WTC11 (cell line): ENCODE measurements at regions not wholly inside any gene's neighbourhood (a gene's known extent, or its start where the extent isn't known, plus 50 kb on each side); places are given as distances from the start of the nearest gene placed in this dataset.
A peak's percentile ranks its signal among the peaks of the same experiment; 100 is the strongest.

Source experiments
- ATAC-seq: fragments of 200-7000 bp; cut with Tn5 transposase; 2 replicates; pipeline ENCODE4 v1.10.0; 2021; ENCODE audit warnings: mild to moderate bottlenecking, moderate library complexity
- CTCF ChIA-PET: fragments of 300-600 bp; sonication (Branson Sonifier 250); formaldehyde crosslinking; loops from one replicate; lab custom pipeline; 2021; ENCODE audit warnings: antibody characterized with exemption; lab: Charles Lee
- POLR2A ChIA-PET: fragments of 350-600 bp; sonication (Branson Sonifier 250); formaldehyde crosslinking; loops from one replicate; lab custom pipeline; 2021; ENCODE audit warnings: antibody characterized with exemption; lab: Charles Lee
- DNase-seq: peaks from one replicate; pipeline ENCODE4 v3.0.0; 2021; ENCODE audit warnings: low spot score
- H3K27ac Mint-ChIP-seq: 2 replicates; pipeline ENCODE4 v1.8.0; 2021; ENCODE audit warnings: mixed read lengths
- H3K27me3 Mint-ChIP-seq: 2 replicates; pipeline ENCODE4 v1.8.0; 2021; ENCODE audit warnings: low read depth, mild to moderate bottlenecking, moderate library complexity, mixed read lengths
- H3K36me3 Mint-ChIP-seq: 2 replicates; pipeline ENCODE4 v1.8.0; 2021; ENCODE audit warnings: mixed read lengths
- H3K4me1 Mint-ChIP-seq: 2 replicates; pipeline ENCODE4 v1.8.0; 2022; ENCODE audit warnings: mixed read lengths
- H3K4me3 Mint-ChIP-seq: 2 replicates; pipeline ENCODE4 v1.8.0; 2021; ENCODE audit warnings: mild to moderate bottlenecking, moderate library complexity, mixed read lengths
- H3K9me3 Mint-ChIP-seq: 2 replicates; pipeline ENCODE4 v1.8.0; 2021; ENCODE audit warnings: mixed read lengths
- ATF1 ChIP-seq: sonication (generic); formaldehyde crosslinking; IDR thresholded peaks from 2 replicates; pipeline ENCODE4 v1.8.1; 2023; ENCODE audit warnings: mild to moderate bottlenecking, moderate library complexity, missing genetic modification reagents
- EMX1 ChIP-seq: fragments of 250-450 bp; sonication (Bioruptor Pico); IDR thresholded peaks from 2 replicates; pipeline ENCODE4 v1.8.0; 2021; ENCODE audit warnings: mild to moderate bottlenecking
- FOXJ3 ChIP-seq: sonication (generic); formaldehyde crosslinking; IDR thresholded peaks from 2 replicates; pipeline ENCODE4 v1.9.0; 2021; ENCODE audit warnings: missing genetic modification reagents, mild to moderate bottlenecking, borderline replicate concordance
- GRHL2 ChIP-seq: fragments of 250-450 bp; sonication (Bioruptor Pico); IDR thresholded peaks from 2 replicates; pipeline ENCODE4 v1.8.0; 2022; ENCODE audit warnings: mild to moderate bottlenecking, moderate library complexity; ENCODE audit not compliant: insufficient replicate concordance, severe bottlenecking
- GTF2I ChIP-seq: fragments of 250-450 bp; sonication (Bioruptor Pico); conservative IDR thresholded peaks from 2 replicates; pipeline ENCODE4 v1.4.0; 2021; ENCODE audit warnings: mild to moderate bottlenecking
- IRF2 ChIP-seq: sonication (generic); formaldehyde crosslinking; IDR thresholded peaks from 2 replicates; pipeline ENCODE4 v1.8.0; 2022; ENCODE audit warnings: low read depth, missing genetic modification reagents, borderline replicate concordance
- MXD4 ChIP-seq: fragments of 250-450 bp; sonication (Bioruptor Pico); IDR thresholded peaks from 2 replicates; pipeline ENCODE4 v1.8.0; 2021; ENCODE audit warnings: mild to moderate bottlenecking, moderate library complexity, borderline replicate concordance
- NFATC4 ChIP-seq: fragments of 250-450 bp; sonication (Bioruptor Pico); IDR thresholded peaks from 2 replicates; pipeline ENCODE4 v1.9.0; 2021; ENCODE audit warnings: mild to moderate bottlenecking
- NR2C2 ChIP-seq: sonication (generic); formaldehyde crosslinking; IDR thresholded peaks from 2 replicates; pipeline ENCODE4 v1.8.0; 2022; ENCODE audit warnings: mild to moderate bottlenecking, missing genetic modification reagents
- SP1 ChIP-seq: sonication (generic); formaldehyde crosslinking; conservative IDR thresholded peaks from 2 replicates; pipeline ENCODE4 v1.8.1; 2022; ENCODE audit warnings: missing genetic modification reagents
- TP53 ChIP-seq: sonication (generic); formaldehyde crosslinking; IDR thresholded peaks from 2 replicates; pipeline ENCODE4 v1.8.1; 2023; ENCODE audit warnings: mild to moderate bottlenecking, missing genetic modification reagents
- ZBTB21 ChIP-seq: sonication (generic); formaldehyde crosslinking; IDR thresholded peaks from 2 replicates; pipeline ENCODE4 v1.8.1; 2023; ENCODE audit warnings: mild to moderate bottlenecking, missing genetic modification reagents, borderline replicate concordance
- ZNF138 ChIP-seq: sonication (generic); formaldehyde crosslinking; conservative IDR thresholded peaks from 2 replicates; pipeline ENCODE4 v1.8.1; 2022; ENCODE audit warnings: mild to moderate bottlenecking, moderate library complexity, missing genetic modification reagents
- ZNF219 ChIP-seq: sonication (generic); formaldehyde crosslinking; IDR thresholded peaks from 2 replicates; pipeline ENCODE4 v1.8.0; 2023; ENCODE audit warnings: missing genetic modification reagents, mild to moderate bottlenecking, borderline replicate concordance
- ZNF416 ChIP-seq: fragments of 250-450 bp; sonication (Bioruptor Pico); IDR thresholded peaks from 2 replicates; pipeline ENCODE4 v1.9.0; 2021; ENCODE audit warnings: mild to moderate bottlenecking, inconsistent platforms
- ZNF671 ChIP-seq: fragments of 250-450 bp; sonication (Bioruptor Pico); IDR thresholded peaks from 2 replicates; pipeline ENCODE4 v1.8.0; 2021; ENCODE audit warnings: mild to moderate bottlenecking
- ZSCAN18 ChIP-seq: fragments of 250-450 bp; sonication (Bioruptor Pico); IDR thresholded peaks from 2 replicates; pipeline ENCODE4 v2.1.2; 2022; ENCODE audit warnings: mild to moderate bottlenecking, moderate library complexity
- TF ChIP-seq, protein P1 (sequence below): fragments of 250-450 bp; sonication (Bioruptor Pico); IDR thresholded peaks from 2 replicates; pipeline ENCODE4 v1.9.0; 2021; ENCODE audit warnings: mild to moderate bottlenecking
- TF ChIP-seq, protein P2 (sequence below): sonication (generic); formaldehyde crosslinking; IDR thresholded peaks from 2 replicates; pipeline ENCODE4 v1.8.0; 2022; ENCODE audit warnings: mild to moderate bottlenecking, missing genetic modification reagents
- TF ChIP-seq, protein P3 (sequence below): fragments of 250-450 bp; sonication (Bioruptor Pico); IDR thresholded peaks from 2 replicates; pipeline ENCODE4 v1.9.0; 2021; ENCODE audit warnings: moderate library complexity, mild to moderate bottlenecking, inconsistent platforms, borderline replicate concordance
- TF ChIP-seq, protein P4 (sequence below): sonication (generic); formaldehyde crosslinking; IDR thresholded peaks from 2 replicates; pipeline ENCODE4 v1.8.1; 2023; ENCODE audit warnings: mild to moderate bottlenecking, missing genetic modification reagents

DNA sequence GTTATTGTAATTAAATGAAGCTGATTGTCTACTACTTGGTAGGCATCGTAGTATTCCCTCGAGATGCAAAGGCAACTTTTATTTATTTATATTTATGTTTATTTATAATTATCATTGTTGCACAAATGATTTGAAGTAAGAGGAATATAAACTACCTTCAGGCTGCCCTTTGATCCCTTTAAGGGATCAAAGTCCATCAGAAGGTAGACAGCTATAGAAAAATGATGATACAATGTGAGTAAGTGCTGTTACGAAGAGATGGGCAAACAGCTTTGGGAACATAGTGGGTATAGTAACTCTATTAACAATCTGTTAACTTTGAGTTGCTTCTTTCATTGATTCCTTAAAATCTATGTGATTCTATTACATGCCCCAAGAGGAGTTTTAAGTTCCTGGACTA, 512.8 kb upstream of the CITED2 start:
- DNase-seq: no peak
- no peak overlapping the region for H3K4me3 Mint-ChIP-seq
- CTCF ChIA-PET: interaction anchor here (1.7 to 2.4 kb wide), 2 partner anchors 52 to 513 kb away, joined by 5 to 9 read pairs; partner anchors contain the start of gene CITED2
- POLR2A ChIA-PET: interaction anchor here (2.2 kb wide), 1 partner anchor 513 kb away, joined by 18 read pairs; the partner anchor contains the start of gene CITED2
- peaks cover 81% of the 10 kb centered on the region for H3K4me1 Mint-ChIP-seq
- TF ChIP-seq NR2C2 (CRISPR knock-in tag) (no peak), ATF1 (CRISPR knock-in tag) (no peak), GRHL2 (CRISPR knock-in tag) (no peak), ZNF416 (CRISPR knock-in tag) (no peak), MXD4 (CRISPR knock-in tag) (no peak)
- no peak for ATAC-seq
- 0 out of 2 replicates have a peak, but pooled peaks cover 3% of the 10 kb centered on the region for H3K36me3 Mint-ChIP-seq
- H3K27me3 Mint-ChIP-seq: no peaks in the 10 kb centered on the region
- H3K27ac Mint-ChIP-seq: peak overlapping the region; percentile 99
- H3K9me3 Mint-ChIP-seq: no peaks in the 10 kb centered on the region

GRCh38 chr6:139886396-139886795, 511.9 kb upstream of the CITED2 start:
- ChIA-PET CTCF (interaction anchor here (1.6 kb wide), 1 partner anchor 517 kb away, joined by 4 read pairs; no protein-coding TSS in a partner anchor), POLR2A (no interaction called here)
- Mint-ChIP-seq H3K27ac (no peak overlapping the region), H3K9me3 (no peaks in the 10 kb centered on the region), H3K4me1 (peaks cover 90% of the 10 kb centered on the region), H3K36me3 (no peaks in the 10 kb centered on the region), H3K4me3 (no peak overlapping the region), H3K27me3 (no peaks in the 10 kb centered on the region)
- DNase-seq (no peak), ATAC-seq (no peak)
- TF ChIP-seq SP1 (CRISPR knock-in tag) (no peak), NFATC4 (no peak), TP53 (CRISPR knock-in tag) (no peak), ZBTB21 (CRISPR knock-in tag) (no peak), ZSCAN18 (CRISPR knock-in tag) (no peak), ZNF138 (CRISPR knock-in tag) (no peak), IRF2 (CRISPR knock-in tag) (no peak), ZNF219 (no peak), FOXJ3 (no peak)
- TF ChIP-seq, protein P1, sequence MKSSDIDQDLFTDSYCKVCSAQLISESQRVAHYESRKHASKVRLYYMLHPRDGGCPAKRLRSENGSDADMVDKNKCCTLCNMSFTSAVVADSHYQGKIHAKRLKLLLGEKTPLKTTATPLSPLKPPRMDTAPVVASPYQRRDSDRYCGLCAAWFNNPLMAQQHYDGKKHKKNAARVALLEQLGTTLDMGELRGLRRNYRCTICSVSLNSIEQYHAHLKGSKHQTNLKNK: no peak
- TF ChIP-seq, protein P2, sequence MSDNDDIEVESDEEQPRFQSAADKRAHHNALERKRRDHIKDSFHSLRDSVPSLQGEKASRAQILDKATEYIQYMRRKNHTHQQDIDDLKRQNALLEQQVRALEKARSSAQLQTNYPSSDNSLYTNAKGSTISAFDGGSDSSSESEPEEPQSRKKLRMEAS: no peak
- TF ChIP-seq, protein P3, sequence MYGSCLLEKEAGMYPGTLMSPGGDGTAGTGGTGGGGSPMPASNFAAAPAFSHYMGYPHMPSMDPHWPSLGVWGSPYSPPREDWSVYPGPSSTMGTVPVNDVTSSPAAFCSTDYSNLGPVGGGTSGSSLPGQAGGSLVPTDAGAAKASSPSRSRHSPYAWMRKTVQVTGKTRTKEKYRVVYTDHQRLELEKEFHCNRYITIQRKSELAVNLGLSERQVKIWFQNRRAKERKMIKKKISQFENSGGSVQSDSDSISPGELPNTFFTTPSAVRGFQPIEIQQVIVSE (CRISPR knock-in tag): no peak
- TF ChIP-seq, protein P4, sequence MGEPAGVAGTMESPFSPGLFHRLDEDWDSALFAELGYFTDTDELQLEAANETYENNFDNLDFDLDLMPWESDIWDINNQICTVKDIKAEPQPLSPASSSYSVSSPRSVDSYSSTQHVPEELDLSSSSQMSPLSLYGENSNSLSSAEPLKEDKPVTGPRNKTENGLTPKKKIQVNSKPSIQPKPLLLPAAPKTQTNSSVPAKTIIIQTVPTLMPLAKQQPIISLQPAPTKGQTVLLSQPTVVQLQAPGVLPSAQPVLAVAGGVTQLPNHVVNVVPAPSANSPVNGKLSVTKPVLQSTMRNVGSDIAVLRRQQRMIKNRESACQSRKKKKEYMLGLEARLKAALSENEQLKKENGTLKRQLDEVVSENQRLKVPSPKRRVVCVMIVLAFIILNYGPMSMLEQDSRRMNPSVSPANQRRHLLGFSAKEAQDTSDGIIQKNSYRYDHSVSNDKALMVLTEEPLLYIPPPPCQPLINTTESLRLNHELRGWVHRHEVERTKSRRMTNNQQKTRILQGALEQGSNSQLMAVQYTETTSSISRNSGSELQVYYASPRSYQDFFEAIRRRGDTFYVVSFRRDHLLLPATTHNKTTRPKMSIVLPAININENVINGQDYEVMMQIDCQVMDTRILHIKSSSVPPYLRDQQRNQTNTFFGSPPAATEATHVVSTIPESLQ (CRISPR knock-in tag): no peak

GRCh38 chr6:139885909-139886308, 511.5 kb upstream of the CITED2 start:
- H3K36me3 Mint-ChIP-seq: no peaks in the 10 kb centered on the region
- no peak overlapping the region for H3K4me3 Mint-ChIP-seq
- peaks cover 90% of the 10 kb centered on the region for H3K4me1 Mint-ChIP-seq
- H3K27me3 Mint-ChIP-seq: no peaks in the 10 kb centered on the region
- CTCF ChIA-PET: interaction anchor here (1.6 kb wide), 1 partner anchor 516 kb away, joined by 4 read pairs; no protein-coding TSS in a partner anchor
- POLR2A ChIA-PET: no interaction called here
- no peaks in the 10 kb centered on the region for H3K9me3 Mint-ChIP-seq
- H3K27ac Mint-ChIP-seq: peak overlapping the region; percentile 19; the same call in 1 of the 2 replicates
- DNase-seq: no peak
- ATAC-seq: no peak
- TF ChIP-seq GTF2I (no peak), ZNF219 (no peak), ZNF671 (CRISPR knock-in tag) (no peak), MXD4 (CRISPR knock-in tag) (no peak), EMX1 (CRISPR knock-in tag) (no peak), ZNF138 (CRISPR knock-in tag) (no peak)
